ENCODE measurements at regions not wholly inside any gene's neighbourhood (a gene's known extent, or its start where the extent isn't known, plus 50 kb on each side); places are given as distances from the start of the nearest gene placed in this dataset.

- no peaks in the 10 kb centered on the region for H3K36me3 Mint-ChIP-seq (ENCODE audit: low read depth)
- H3K27me3 Mint-ChIP-seq (ENCODE audit: insufficient read depth): no peaks in the 10 kb centered on the region
- H3K27ac Mint-ChIP-seq: no peak overlapping the region
- TF ChIP-seq CTCF (IDR thresholded peaks at IDR 0.05): no peak
- DNase-seq: no peak
- no peak overlapping the region for H3K4me3 Mint-ChIP-seq
- H3K9me3 Mint-ChIP-seq: peaks cover 28% of the 10 kb centered on the region
- H3K4me1 Mint-ChIP-seq (ENCODE audit: low read depth): no peaks in the 10 kb centered on the region
Measured at GRCh38 chr10:83677795-83678194, 461.5 kb upstream of the GHITM start.

- Mint-ChIP-seq H3K4me3 (no peak overlapping the region), H3K9me3 (peaks cover 28% of the 10 kb centered on the region), H3K4me1 (ENCODE audit: low read depth) (no peaks in the 10 kb centered on the region)
Measured at GRCh38 chr10:83678850-83679249, 460.5 kb upstream of the GHITM start.

GRCh38 chr10:83680470-83680891, 458.8 kb upstream of the GHITM start:
- Mint-ChIP-seq H3K27me3 (ENCODE audit: insufficient read depth) (0 out of 2 replicates have a peak, but pooled peaks cover 1% of the 10 kb centered on the region), H3K36me3 (ENCODE audit: low read depth) (no peaks in the 10 kb centered on the region), H3K9me3 (peaks cover 37% of the 10 kb centered on the region), H3K27ac (no peak overlapping the region), H3K4me1 (ENCODE audit: low read depth) (no peaks in the 10 kb centered on the region), H3K4me3 (no peak overlapping the region)
- DNase-seq: no peak
- no peak for TF ChIP-seq CTCF (IDR thresholded peaks at IDR 0.05)

More at GRCh38 chr10:83678850-83679249, 460.5 kb upstream of the GHITM start:
- H3K27me3 Mint-ChIP-seq (ENCODE audit: insufficient read depth): no peaks in the 10 kb centered on the region
- no peak for DNase-seq
- no peak for TF ChIP-seq CTCF (IDR thresholded peaks at IDR 0.05)
- no peak overlapping the region for H3K27ac Mint-ChIP-seq
- no peaks in the 10 kb centered on the region for H3K36me3 Mint-ChIP-seq (ENCODE audit: low read depth)

- Mint-ChIP-seq H3K27me3 (ENCODE audit: insufficient read depth) (0 out of 2 replicates have a peak, but pooled peaks cover 1% of the 10 kb centered on the region), H3K9me3 (peaks cover 34% of the 10 kb centered on the region), H3K4me3 (no peak overlapping the region), H3K27ac (no peak overlapping the region), H3K4me1 (ENCODE audit: low read depth) (no peaks in the 10 kb centered on the region), H3K36me3 (ENCODE audit: low read depth) (no peaks in the 10 kb centered on the region)
- no peak for DNase-seq
- TF ChIP-seq CTCF (IDR thresholded peaks at IDR 0.05): no peak
Measured at GRCh38 chr10:83682414-83682813, 456.9 kb upstream of the GHITM start.

- TF ChIP-seq CTCF (IDR thresholded peaks at IDR 0.05): no peak
- no peak for DNase-seq
- Mint-ChIP-seq H3K36me3 (ENCODE audit: low read depth) (no peaks in the 10 kb centered on the region), H3K9me3 (peaks cover 31% of the 10 kb centered on the region), H3K4me3 (no peak overlapping the region), H3K4me1 (ENCODE audit: low read depth) (no peaks in the 10 kb centered on the region), H3K27ac (no peak overlapping the region), H3K27me3 (ENCODE audit: insufficient read depth) (0 out of 2 replicates have a peak, but pooled peaks cover 1% of the 10 kb centered on the region)
Measured at GRCh38 chr10:83685458-83685857, 453.9 kb upstream of the GHITM start.
